ENCODE measurements at regions not wholly inside any gene's neighbourhood (a gene's known extent, or its start where the extent isn't known, plus 50 kb on each side); places are given as distances from the start of the nearest gene placed in this dataset.
"Not testable (repeated sequence)": the region's sequence is repeated elsewhere in the genome, so short reads cannot be mapped to it uniquely, and the experiment has no call there.

- DNase-seq (ENCODE audit: low read depth), result peak; percentile 82
These were observed 78.8 kb upstream of the ATP8B1 start for GRCh38 chr18:57881818-57882413.

- not testable (repeated sequence) for DNase-seq (ENCODE audit: low read depth)
These were observed 76.8 kb upstream of the ATP8B1 start for GRCh38 chr18:57879924-57880323.

DNA sequence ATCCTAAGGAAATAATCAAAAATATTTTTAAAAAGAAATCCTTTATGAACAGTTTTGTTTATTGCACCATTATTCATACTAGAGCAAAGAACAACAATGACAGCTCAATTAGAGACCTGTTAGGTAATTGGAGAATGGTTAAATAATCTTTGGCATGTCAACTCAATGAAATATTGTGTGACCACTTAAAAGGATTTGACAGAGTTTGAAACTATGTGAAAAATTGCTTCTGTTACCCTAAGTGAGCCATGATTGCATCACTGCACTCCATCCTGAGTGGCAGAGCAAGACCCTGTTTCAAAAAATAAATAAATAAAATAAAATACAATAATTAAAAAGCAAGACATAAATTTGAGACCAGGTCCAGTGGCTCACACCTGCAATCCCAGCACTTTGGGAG lies 66.1 kb upstream of the ATP8B1 start:
- DNase-seq (ENCODE audit: low read depth), result peak; percentile 18

DNA sequence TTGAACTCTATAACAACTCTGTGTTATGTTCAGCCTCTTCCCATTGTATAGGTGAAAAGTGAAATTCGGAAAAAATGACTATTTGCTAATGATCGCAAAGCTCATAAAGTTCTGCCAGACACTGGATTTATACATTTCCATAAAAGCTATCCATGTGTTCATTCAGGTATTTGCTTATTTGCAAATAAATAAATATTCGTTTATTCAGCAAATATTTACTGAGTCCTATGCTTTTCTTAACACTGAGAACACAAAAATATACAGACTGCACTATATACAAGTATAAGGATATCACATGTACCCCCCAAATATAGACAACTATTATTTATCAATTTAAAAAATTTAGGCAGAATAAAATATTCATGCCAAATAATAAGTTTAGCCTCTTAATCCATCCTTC lies 63.2 kb upstream of the ATP8B1 start:
- DNase-seq (ENCODE audit: low read depth), result no peak

DNA sequence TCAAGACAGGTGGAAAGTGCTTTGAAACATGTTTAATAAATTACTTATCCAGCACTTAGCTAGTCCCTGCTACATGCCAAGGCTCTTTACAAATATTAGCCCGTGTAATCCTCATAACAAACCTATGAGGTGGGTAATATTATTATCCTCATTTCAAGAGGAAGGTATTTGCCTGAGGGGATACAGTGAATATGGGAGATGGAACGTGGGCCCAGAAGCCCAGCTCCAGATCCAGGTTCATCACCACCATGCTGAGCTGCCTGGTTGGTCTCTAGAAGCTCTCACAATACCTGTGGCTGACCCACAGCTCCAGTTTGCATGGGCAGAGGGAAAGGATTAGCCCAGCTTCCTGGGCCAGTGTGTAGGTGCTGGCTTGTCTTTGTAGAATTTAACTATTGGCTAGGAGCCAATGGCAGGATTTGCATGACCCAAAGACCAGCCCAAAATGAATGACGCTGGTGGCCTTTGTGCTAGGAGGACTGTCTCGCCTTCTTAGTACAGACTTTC lies 61.6 kb upstream of the ATP8B1 start:
- no peak for DNase-seq (ENCODE audit: low read depth)

- DNase-seq (ENCODE audit: low read depth), result peak; percentile 15
These were observed 60.6 kb upstream of the ATP8B1 start for GRCh38 chr18:57863706-57864105.

GRCh38 chr18:57859314-57859713 lies 56.2 kb upstream of the ATP8B1 start:
- DNase-seq (ENCODE audit: low read depth), result peak; percentile 34

DNA sequence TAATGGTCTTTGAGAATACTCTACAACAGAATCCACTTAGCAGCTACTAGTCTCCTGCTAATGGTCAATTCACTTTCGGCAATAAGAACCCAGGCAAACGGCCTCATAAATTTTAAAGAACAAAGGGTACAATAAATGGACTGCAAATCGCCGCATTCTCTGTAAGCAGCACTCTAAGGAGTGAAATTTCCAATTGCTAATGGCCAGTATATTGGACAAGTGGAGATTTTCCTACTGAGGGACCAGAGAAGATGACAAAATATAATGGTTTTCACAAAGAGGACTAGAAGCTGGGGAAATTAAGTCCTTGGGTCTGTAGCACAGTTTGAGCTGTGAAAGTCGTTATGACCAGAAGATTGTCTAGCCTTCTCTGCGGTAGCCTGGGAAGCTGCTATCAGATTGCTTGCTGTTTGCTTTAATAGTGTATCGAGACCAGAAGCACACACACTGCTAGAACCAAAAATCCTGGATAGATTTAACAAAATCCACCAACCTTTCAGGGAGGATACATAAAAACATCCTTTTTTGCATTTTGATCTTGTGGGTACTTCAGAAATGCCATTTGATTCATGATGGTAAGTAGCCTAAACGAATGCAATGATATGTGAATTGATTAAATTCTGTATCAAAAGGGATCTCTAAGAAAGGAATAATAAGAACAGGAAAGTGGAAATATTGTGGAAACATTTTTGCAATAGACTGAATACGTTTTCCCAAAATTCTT lies 53.6 kb upstream of the ATP8B1 start:
- no peak for DNase-seq (ENCODE audit: low read depth)

- DNase-seq (ENCODE audit: low read depth), result no peak
These were observed 53.0 kb upstream of the ATP8B1 start for GRCh38 chr18:57856128-57856527.

- DNase-seq (ENCODE audit: low read depth), result no peak
These were observed 52.4 kb upstream of the ATP8B1 start for GRCh38 chr18:57855551-57855950.

DNA sequence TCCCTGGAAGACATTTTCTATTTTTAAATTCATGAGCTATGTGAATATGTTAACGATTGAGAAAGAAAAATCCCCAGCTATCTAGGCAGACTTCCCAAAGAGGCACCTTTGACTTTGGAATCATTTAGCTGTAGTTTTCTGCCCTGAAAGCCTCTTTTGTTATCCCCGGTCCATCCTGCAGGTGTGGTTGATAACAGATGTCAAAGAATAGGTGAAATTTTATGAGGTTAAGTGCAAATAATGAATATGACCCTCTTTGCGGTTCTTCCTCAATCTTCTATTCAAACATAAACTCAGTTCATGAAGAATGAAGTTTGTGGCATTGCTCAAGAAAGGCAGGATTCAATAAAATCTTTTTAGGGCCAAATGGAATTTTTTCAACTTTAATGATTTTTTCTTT lies 51.6 kb upstream of the ATP8B1 start:
- no peak for DNase-seq (ENCODE audit: low read depth)

DNA sequence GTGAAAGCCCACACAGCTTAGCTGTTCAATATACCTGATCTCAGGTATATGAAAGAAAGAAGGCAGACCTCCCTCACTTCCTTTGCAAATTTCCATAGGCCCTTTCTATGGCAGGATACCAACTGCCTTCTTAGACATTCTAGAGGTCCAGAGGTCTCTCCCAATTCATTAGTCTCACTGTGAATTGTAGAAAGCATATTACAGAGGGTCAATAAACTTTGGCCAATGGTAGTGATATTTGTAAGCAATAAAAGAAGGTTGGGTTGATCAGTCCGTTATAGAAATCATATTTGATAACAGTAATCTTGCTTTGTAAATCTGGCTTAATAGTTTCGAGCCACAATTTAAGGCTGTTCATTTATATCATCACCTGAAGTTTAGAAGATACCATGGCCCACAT lies 50.7 kb upstream of the ATP8B1 start:
- DNase-seq (ENCODE audit: low read depth), result no peak

GRCh38 chr18:57853133-57853532 lies 50.0 kb upstream of the ATP8B1 start:
- DNase-seq (ENCODE audit: low read depth), result no peak
